NCI-H82 treated with DMSO at 0.1 percent for 48 hours (cell line): ENCODE measurements at regions not wholly inside any gene's neighbourhood (a gene's known extent, or its start where the extent isn't known, plus 50 kb on each side); places are given as distances from the start of the nearest gene placed in this dataset.

Experiments used
- DNase-seq: peaks from one replicate; lab custom pipeline; 2025; ENCODE audit not compliant: unreplicated experiment; lab: John Stamatoyannopoulos, UW

DNA sequence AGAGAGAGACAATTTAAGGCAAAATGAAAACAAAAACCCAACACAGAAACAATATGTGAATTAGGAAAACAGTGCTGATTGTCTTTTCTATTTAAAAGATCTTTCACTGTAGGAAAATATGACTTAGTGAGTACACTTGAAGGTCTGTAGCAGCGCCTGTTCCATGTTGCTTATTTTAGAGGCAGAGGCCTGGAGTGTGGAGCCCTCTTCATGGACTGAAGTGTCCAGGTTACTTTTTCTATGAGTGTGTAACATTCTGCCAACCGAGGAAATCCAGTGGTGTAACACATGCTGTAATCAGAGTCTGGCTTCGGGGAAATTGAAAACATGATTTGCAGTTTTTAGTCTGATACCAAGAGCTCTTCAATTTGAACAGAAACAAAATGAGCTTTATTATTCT, 64.0 kb upstream of the GPRIN3 start:
- no peak for DNase-seq

DNA sequence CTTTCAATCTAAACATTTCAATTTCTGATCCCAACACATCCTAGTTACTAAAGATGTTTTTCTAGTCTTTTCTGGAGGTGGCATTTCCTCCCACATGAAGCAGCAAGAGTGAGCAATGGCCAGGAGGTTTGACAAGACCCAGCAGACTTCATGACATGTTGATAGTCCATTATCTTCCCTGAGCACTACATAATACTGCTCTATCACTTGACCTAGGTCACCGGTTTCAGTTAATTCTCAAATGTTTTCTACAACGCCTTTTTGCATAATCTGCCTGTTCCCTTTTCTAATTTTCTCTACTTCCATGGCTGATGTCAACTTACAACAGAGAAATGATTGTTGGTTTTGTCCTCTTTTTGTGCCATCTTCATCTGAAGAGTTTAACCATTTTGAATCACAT, 62.0 kb upstream of the GPRIN3 start:
- DNase-seq, result no peak

DNA sequence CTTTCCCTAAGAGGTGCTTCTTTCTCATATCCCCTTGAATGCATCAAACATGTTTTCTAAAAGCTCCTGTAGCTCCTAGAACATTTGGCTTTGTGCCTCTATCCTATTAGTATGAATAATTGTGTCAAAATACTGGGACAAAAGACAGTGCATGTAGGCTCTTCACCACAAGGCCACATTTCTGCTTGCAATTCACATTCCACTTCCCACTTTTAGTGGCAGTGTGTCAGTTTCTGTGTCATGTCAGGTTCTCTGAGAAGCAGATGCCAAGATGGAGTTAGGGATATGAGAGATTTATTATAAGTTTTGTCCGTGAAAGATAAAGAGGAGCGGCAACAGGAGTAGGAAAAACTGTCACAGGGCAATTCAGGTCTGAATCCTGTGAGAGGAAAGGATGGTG, 61.3 kb upstream of the GPRIN3 start:
- DNase-seq, result no peak

DNA sequence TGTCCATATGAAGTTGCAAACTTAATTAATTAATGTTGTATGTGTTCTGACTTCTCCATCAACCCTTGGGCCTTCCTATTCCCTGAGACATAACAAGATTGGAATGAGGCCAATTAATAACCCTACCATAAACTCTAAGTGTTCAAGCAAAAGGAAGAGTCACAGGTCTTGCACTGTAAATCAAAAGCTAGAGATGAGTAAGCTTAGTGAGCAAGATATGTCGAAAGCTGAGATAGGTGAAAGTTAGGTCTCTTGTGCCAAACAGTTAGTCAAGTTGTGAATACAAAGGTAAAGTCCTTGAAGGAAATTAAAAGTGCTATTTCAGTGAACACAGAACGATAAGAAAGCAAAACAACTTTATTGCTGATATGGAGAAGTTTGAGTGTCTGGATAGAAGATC, 58.2 kb upstream of the GPRIN3 start:
- no peak for DNase-seq

DNA sequence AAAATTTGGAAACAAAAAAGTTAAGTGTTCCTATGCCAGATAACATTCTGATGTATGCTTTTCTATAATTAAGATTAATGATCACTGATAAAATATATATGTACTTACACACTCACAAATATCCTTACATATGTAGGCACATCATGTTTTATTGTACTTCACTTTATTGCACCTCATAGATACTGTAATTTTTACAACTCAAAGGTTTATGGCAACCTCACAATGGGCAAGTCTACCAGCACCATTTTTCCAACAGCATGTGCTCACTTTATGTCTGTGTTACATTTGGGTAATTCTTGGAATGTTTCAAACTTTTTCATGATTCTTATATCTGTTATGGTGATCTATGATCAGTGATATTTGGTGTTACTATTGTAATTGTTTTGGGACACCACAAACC, 57.8 kb upstream of the GPRIN3 start:
- no peak for DNase-seq

DNA sequence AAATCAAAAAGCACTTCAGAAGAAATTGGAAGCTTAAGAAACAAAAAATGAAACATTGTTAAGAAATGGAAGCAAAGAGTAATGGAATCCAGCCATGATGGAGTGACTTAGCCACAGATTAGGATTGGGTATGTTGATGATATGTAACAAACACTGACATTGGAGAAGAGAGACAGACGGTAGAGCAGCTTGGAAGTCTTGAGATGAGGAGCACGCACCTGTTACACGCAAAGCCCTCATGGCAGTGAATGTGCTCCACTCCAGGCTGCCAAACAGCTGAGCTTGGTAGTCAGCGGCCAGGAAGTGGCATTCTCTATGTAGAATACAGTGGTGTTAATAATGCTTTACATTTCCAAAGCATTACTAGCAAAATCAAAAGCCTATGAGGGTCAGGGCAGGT, 56.9 kb upstream of the GPRIN3 start:
- peak; percentile 53 for DNase-seq

DNA sequence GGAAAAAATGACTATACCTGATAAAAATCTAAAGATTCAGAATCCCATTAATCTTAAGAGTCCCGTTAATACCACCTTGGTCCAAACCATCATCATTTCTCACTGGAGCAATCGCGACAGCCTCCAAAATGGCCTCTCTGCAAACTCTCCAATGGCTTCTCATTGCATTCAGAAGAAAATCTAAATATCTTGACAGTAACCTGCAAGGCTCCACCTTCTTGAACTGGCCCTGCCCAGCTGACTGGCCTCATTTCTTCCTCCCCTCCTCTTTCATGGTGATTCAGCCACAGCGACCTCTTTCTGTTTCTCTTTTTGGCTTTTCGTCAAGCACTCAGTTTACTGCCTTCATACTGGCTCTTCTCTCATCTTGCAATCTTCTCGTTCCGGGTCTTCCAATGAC, 56.2 kb upstream of the GPRIN3 start:
- DNase-seq, result no peak

DNA sequence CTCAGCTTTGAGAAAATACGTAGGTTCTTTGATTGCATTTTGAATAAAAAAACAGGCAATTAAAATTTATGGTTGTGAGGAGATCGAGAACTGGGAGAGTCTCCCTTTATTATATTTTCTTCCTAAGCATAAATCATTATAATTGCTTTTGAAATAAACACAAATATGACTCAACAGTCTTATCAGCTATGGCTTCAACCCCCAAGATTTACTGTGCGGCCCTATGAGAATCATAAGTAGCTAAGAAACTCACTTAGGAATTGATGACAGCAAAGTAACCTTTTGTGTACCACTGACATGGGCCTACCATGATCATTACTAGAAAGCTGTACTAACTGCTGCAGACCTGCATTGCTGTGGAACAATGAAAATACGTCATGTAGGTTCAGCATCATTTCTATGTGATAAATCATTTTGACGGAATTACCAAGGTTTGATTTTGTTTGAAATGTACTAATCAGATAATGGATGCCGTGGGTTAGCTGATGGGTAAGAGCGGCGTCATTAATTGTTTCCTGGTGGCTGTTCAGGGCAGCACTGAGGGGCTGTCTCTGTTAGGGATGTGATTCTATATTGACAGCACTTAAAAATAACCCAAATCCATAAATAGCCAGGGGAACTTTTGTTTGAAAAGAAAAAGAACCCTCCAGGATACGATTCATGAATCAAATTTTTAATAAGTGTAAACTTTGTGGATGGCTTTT, 51.5 kb upstream of the GPRIN3 start:
- DNase-seq, result peak; percentile 47

DNA sequence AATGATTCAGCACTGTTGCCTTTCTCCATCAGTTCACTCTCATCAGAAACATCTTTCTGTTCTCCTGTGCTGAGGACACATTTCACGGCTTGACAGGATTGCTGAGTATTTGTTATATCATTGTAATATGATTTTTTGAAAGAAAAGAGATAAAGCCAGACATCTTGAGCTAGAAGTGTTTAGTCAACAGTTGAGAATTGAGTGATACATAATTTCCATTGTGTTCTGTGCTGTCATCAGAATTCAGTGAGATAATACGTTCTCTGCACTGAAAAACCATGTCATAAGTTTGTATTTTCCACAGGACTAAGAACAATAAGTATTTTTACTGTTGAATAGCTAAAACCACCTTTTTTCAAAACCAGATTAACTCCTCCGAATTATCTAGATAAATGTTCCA, 50.2 kb upstream of the GPRIN3 start:
- DNase-seq, result no peak
